ENCODE measurements at regions not wholly inside any gene's neighbourhood (a gene's known extent, or its start where the extent isn't known, plus 50 kb on each side); places are given as distances from the start of the nearest gene placed in this dataset.

- TF ChIP-seq POLR2A (IDR thresholded peaks at IDR 0.05) (no peak), CTCF (IDR thresholded peaks at IDR 0.05) (no peak)
These were observed 575.2 kb upstream of the WWC1 start for GRCh38 chr5:167716126-167716775.
